C4-2B (cell line): ENCODE measurements at regions not wholly inside any gene's neighbourhood (a gene's known extent, or its start where the extent isn't known, plus 50 kb on each side); places are given as distances from the start of the nearest gene placed in this dataset.

Experiments
- H3K27ac ChIP-seq: fragments of 450-650 bp; 2 replicates; pipeline ENCODE4 v1.5.1; 2017
- CTCF ChIP-seq: fragments of 450-650 bp; conservative IDR thresholded peaks from 2 replicates; pipeline ENCODE4 v1.5.1; 2017; ENCODE audit warnings: mild to moderate bottlenecking
- ZFX ChIP-seq: fragments of 450-650 bp; IDR thresholded peaks from 2 replicates; pipeline ENCODE4 v1.6.1; 2017

GRCh38 chr11:134904103-134904790, 492.2 kb upstream of the B3GAT1 start:
- TF ChIP-seq ZFX (no peak), CTCF (no peak)

GRCh38 chr11:134901955-134902918, 490.2 kb upstream of the B3GAT1 start:
- TF ChIP-seq CTCF = no peak
- TF ChIP-seq ZFX = no peak
- H3K27ac ChIP-seq = no peak overlapping the region

More at GRCh38 chr11:134904103-134904790, 492.2 kb upstream of the B3GAT1 start:
- no peak overlapping the region for H3K27ac ChIP-seq

- H3K27ac ChIP-seq = no peak overlapping the region
- TF ChIP-seq CTCF = no peak
- TF ChIP-seq ZFX = no peak
These were observed 489.5 kb upstream of the B3GAT1 start for GRCh38 chr11:134901542-134901941.

- no peak overlapping the region for H3K27ac ChIP-seq
- TF ChIP-seq ZFX (no peak), CTCF (no peak)
These were observed 482.0 kb upstream of the B3GAT1 start for GRCh38 chr11:134893810-134894685.

GRCh38 chr11:134890446-134890845, 478.4 kb upstream of the B3GAT1 start:
- TF ChIP-seq ZFX (no peak), CTCF (no peak)
- no peak overlapping the region for H3K27ac ChIP-seq

GRCh38 chr11:134889832-134890231, 477.8 kb upstream of the B3GAT1 start:
- no peak overlapping the region for H3K27ac ChIP-seq
- TF ChIP-seq ZFX = no peak
- no peak for TF ChIP-seq CTCF
